GM12878 (cell line): ENCODE measurements at regions not wholly inside any gene's neighbourhood (a gene's known extent, or its start where the extent isn't known, plus 50 kb on each side); places are given as distances from the start of the nearest gene placed in this dataset.

Experiments used
- ATAC-seq: fragments of 200-7000 bp; cut with Tn5 transposase; 3 replicates; pipeline ENCODE4 v1.9.1; 2020; ENCODE audit warnings: mild to moderate bottlenecking, moderate library complexity
- BruUV-seq: library from RNA; stranded (reverse); fragments of 400-500 nt; replicated peaks from 2 replicates; lab custom pipeline; 2021; lab: Mats Ljungman, UMichigan
- CTCF ChIA-PET: fragments of 300-600 bp; sonication (Branson Sonifier 250); formaldehyde crosslinking; extraction: SDS; loops from one replicate; lab custom pipeline; 2021; ENCODE audit warnings: inconsistent platforms; lab: Yijun Ruan, JAX
- POLR2A ChIA-PET: fragments of 350-600 bp; formaldehyde crosslinking; extraction: SDS; loops from one replicate; lab custom pipeline; 2021; ENCODE audit warnings: inconsistent platforms; lab: Charles Lee
- RAD21 ChIA-PET: fragments of 300-600 bp; sonication (Branson Sonifier 250); formaldehyde crosslinking; loops from one replicate; lab custom pipeline; 2023; ENCODE audit warnings: antibody characterized with exemption; ENCODE audit not compliant: unreplicated experiment; lab: Charles Lee
- SMC1A ChIA-PET: fragments of 300-600 bp; sonication (Branson Sonifier 250); formaldehyde crosslinking; loops from one replicate; lab custom pipeline; 2023; ENCODE audit not compliant: unreplicated experiment, uncharacterized antibody; lab: Charles Lee
- DNase-seq: peaks from one replicate; pipeline ENCODE4 v3.0.0-alpha.2; 2011; ENCODE audit warnings: low read depth, low spot score
- FAIRE-seq: peaks from 3 replicates; lab custom pipeline; 2011; peaks lifted over from hg19 to GRCh38; lab: Jason Lieb, UNC
- H2AFZ ChIP-seq: 2 replicates; pipeline ENCODE4 v1.6.0; 2011; ENCODE audit warnings: low read depth, low read length, control low read depth; ENCODE audit not compliant: control insufficient read depth
- H3K27ac ChIP-seq: 2 replicates; pipeline ENCODE4 v1.5.1; 2011; ENCODE audit warnings: control low read depth; ENCODE audit not compliant: control insufficient read depth, insufficient read depth
- H3K27me3 ChIP-seq, 2 experiments: replicated peaks in 1 of 2; 2 replicates each; pipeline versions ENCODE4 v1.6.0 to v1.6.1; 2011; ENCODE audit warnings: low read length in 1 of 2; ENCODE audit not compliant: control insufficient read depth in 2 of 2, insufficient read depth in 2 of 2
- H3K36me3 ChIP-seq, 2 experiments: 2 replicates each; pipeline ENCODE4 v1.5.1; 2011; ENCODE audit warnings: low read length in 1 of 2; ENCODE audit not compliant: control insufficient read depth in 2 of 2, insufficient read depth in 2 of 2
- H3K4me1 ChIP-seq: 2 replicates; pipeline ENCODE4 v1.6.1; 2011; ENCODE audit warnings: mild to moderate bottlenecking, low read length, moderate library complexity, mixed read lengths; ENCODE audit not compliant: control insufficient read depth, insufficient read depth
- H3K4me2 ChIP-seq: 2 replicates; pipeline ENCODE4 v1.6.0; 2011; ENCODE audit warnings: control low read depth; ENCODE audit not compliant: control insufficient read depth, insufficient read depth
- H3K4me3 ChIP-seq: fragments of 200-600 bp; sonication (generic); 2 replicates; pipeline ENCODE4 v1.5.1; 2016
- H3K79me2 ChIP-seq: 2 replicates; pipeline ENCODE4 v1.6.0; 2011; ENCODE audit warnings: low read length; ENCODE audit not compliant: control insufficient read depth, insufficient read depth
- H3K9ac ChIP-seq: 2 replicates; pipeline ENCODE4 v1.8.0; 2011; ENCODE audit warnings: low read length, control low read depth, mixed read lengths; ENCODE audit not compliant: control insufficient read depth, insufficient read depth
- H3K9me3 ChIP-seq: replicated peaks from 3 replicates; pipeline ENCODE4 v1.5.1; 2011; ENCODE audit warnings: mild to moderate bottlenecking, low read length; ENCODE audit not compliant: control insufficient read depth, insufficient read depth
- H4K20me1 ChIP-seq: 2 replicates; pipeline ENCODE4 v1.6.0; 2011; ENCODE audit not compliant: control insufficient read depth, insufficient read depth
- CUX1 ChIP-seq: IDR thresholded peaks from 2 replicates; pipeline ENCODE4 v1.6.1; 2012; ENCODE audit warnings: improper control_type of control experiment, low read depth, low read length; ENCODE audit not compliant: insufficient replicate concordance
- POLR2AphosphoS2 ChIP-seq: IDR thresholded peaks from 2 replicates; pipeline ENCODE4 v1.6.1; 2011; ENCODE audit warnings: low read depth, mild to moderate bottlenecking, low read length, improper control_type of control experiment, moderate library complexity
- RUNX3 ChIP-seq: IDR thresholded peaks from 2 replicates; pipeline ENCODE4 v1.6.1; 2012; ENCODE audit warnings: low read length, inconsistent platforms
- SMC3 ChIP-seq: IDR thresholded peaks from 2 replicates; pipeline ENCODE4 v1.6.1; 2011; ENCODE audit warnings: low read length, improper control_type of control experiment, borderline replicate concordance
- SUPT20H ChIP-seq: IDR thresholded peaks from 2 replicates; pipeline ENCODE4 v1.6.1; 2011; ENCODE audit warnings: low read depth, mild to moderate bottlenecking, low read length, moderate library complexity, borderline replicate concordance; ENCODE audit not compliant: control insufficient read depth
- YBX1 ChIP-seq: fragments of 450-650 bp; IDR thresholded peaks from 2 replicates; pipeline ENCODE4 v1.6.1; 2016; ENCODE audit warnings: antibody characterized with exemption
- ZNF217 ChIP-seq: fragments of 450-650 bp; IDR thresholded peaks from 2 replicates; pipeline ENCODE4 v1.6.1; 2017; ENCODE audit warnings: antibody characterized with exemption, mild to moderate bottlenecking
- in situ Hi-C: fragments of 300-500 bp; cut with MboI; formaldehyde crosslinking; loops from 9 replicates; pipeline ENCODE4 v1.14.3; 2018; ENCODE audit warnings: mixed read lengths
- intact Hi-C: fragments of 100-400 bp; cut with micrococcal nuclease; formaldehyde crosslinking; loops from one replicate; pipeline ENCODE4 v1.14.2; 2022; ENCODE audit not compliant: unreplicated experiment

GRCh38 chr3:73188707-73189106 lies 127.2 kb downstream of the EBLN2 start:
- in situ Hi-C loops: no loop called here
- CTCF ChIA-PET: no interaction called here
- no peak for ATAC-seq

More at GRCh38 chr3:73188707-73189106, 127.2 kb downstream of the EBLN2 start:
- no peak overlapping the region for H3K4me2 ChIP-seq
- TF ChIP-seq ZNF217 (no peak), YBX1 (no peak), POLR2AphosphoS2 (no peak), SUPT20H (no peak), SMC3 (no peak), CUX1 (no peak), RUNX3 (no peak)
- H3K79me2 ChIP-seq: no peaks in the 10 kb centered on the region
- intact Hi-C loops: no loop called here
- SMC1A ChIA-PET: no interaction called here
- no TSS peak for BruUV-seq
- no peaks in the 10 kb centered on the region; a peak in 1 of 4 replicates for H3K27me3 ChIP-seq
- no peaks in the 10 kb centered on the region for H3K4me1 ChIP-seq
- RAD21 ChIA-PET: no interaction called here
- FAIRE-seq: no peak
- H3K27ac ChIP-seq: no peak overlapping the region
- DNase-seq: no peak
- no peak overlapping the region for H3K4me3 ChIP-seq
- no peaks in the 10 kb centered on the region for H4K20me1 ChIP-seq
- POLR2A ChIA-PET: no interaction called here
- no peak overlapping the region for H2AFZ ChIP-seq
- H3K9me3 ChIP-seq: no peaks in the 10 kb centered on the region
- H3K9ac ChIP-seq: no peak overlapping the region
- H3K36me3 ChIP-seq: no peaks in the 10 kb centered on the region
